ENCODE measurements at regions not wholly inside any gene's neighbourhood (a gene's known extent, or its start where the extent isn't known, plus 50 kb on each side); places are given as distances from the start of the nearest gene placed in this dataset.

- H3K4me3 ChIP-seq (ENCODE audit: low read depth, poor library complexity, severe bottlenecking), result no peak overlapping the region
- DNase-seq (ENCODE audit: low spot score in 2 of 2), result no peak
- WGBS, 2 donors, result 97 to 98% methylated on average over 2 of the region's 2 CpGs
- intact Hi-C loops (cut with DNase I; ENCODE audit: low total_unique reads), result no loop called here
- no peak for TF ChIP-seq CTCF (IDR thresholded peaks at IDR 0.05)
- TF ChIP-seq POLR2A (IDR thresholded peaks at IDR 0.05), result no peak
Measured at GRCh38 chr3:76035117-76035516, 249.8 kb upstream of the ZNF717 start.

- 61 to 71% methylated on average over 2 of the region's 2 CpGs for WGBS, 2 donors
- intact Hi-C loops (cut with DNase I; ENCODE audit: low total_unique reads), result no loop called here
- TF ChIP-seq POLR2A (IDR thresholded peaks at IDR 0.05) (no peak), CTCF (IDR thresholded peaks at IDR 0.05) (no peak)
- DNase-seq (ENCODE audit: low spot score in 2 of 2), result no peak
- no peak overlapping the region for H3K4me3 ChIP-seq (ENCODE audit: low read depth, poor library complexity, severe bottlenecking)
Measured at GRCh38 chr3:76038949-76039348, 253.6 kb upstream of the ZNF717 start.

GRCh38 chr3:76039431-76039830 lies 254.1 kb upstream of the ZNF717 start:
- no peak for TF ChIP-seq POLR2A (IDR thresholded peaks at IDR 0.05)
- TF ChIP-seq CTCF (IDR thresholded peaks at IDR 0.05), result no peak
- intact Hi-C loops (cut with DNase I; ENCODE audit: low total_unique reads), result no loop called here
- DNase-seq (ENCODE audit: low spot score in 2 of 2), result no peak
- H3K4me3 ChIP-seq (ENCODE audit: low read depth, poor library complexity, severe bottlenecking), result no peak overlapping the region

DNA sequence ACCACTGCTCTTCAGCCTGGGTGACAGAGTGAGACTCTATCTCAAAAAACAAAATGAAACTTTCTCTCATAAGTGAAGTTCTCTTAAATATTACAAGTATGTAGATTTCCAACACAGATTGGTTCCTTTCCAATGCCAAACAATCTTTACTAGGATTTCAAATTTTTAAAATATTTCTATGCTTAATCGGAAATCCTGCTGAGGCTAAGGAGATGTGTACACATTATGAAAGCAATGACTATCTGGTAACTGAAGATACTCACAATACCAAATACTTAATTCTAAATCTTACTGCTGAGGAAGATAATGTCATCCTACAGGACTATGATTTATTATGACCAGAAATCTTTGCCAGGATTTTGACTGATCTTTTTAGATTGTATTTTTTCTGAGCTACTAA lies 255.6 kb upstream of the ZNF717 start:
- TF ChIP-seq CTCF (IDR thresholded peaks at IDR 0.05), result no peak
- no peak for TF ChIP-seq POLR2A (IDR thresholded peaks at IDR 0.05)
- WGBS, 2 donors, result 36 to 55% methylated on average over 1 of the region's 1 CpG
- no peak overlapping the region for H3K4me3 ChIP-seq (ENCODE audit: low read depth, poor library complexity, severe bottlenecking)
- intact Hi-C loops (cut with DNase I; ENCODE audit: low total_unique reads), result no loop called here
- DNase-seq (ENCODE audit: low spot score in 2 of 2), result no peak

GRCh38 chr3:76043746-76044145 lies 258.4 kb upstream of the ZNF717 start:
- WGBS, 2 donors, result 67 to 70% methylated on average over 2 of the region's 2 CpGs
- no peak for DNase-seq (ENCODE audit: low spot score in 2 of 2)
- intact Hi-C loops (cut with DNase I; ENCODE audit: low total_unique reads), result no loop called here
- no peak overlapping the region for H3K4me3 ChIP-seq (ENCODE audit: low read depth, poor library complexity, severe bottlenecking)
- no peak for TF ChIP-seq CTCF (IDR thresholded peaks at IDR 0.05)
- no peak for TF ChIP-seq POLR2A (IDR thresholded peaks at IDR 0.05)

All from lower leg skin (tissue), 4 donors.